Bronchial epithelial cell (primary cell): ENCODE measurements at regions not wholly inside any gene's neighbourhood (a gene's known extent, or its start where the extent isn't known, plus 50 kb on each side); places are given as distances from the start of the nearest gene placed in this dataset.
A peak's percentile ranks its signal among the peaks of the same experiment; 100 is the strongest.

Source experiments
- DNase-seq: peaks from one replicate; pipeline ENCODE4 v3.0.0-alpha.2; 2010; ENCODE audit warnings: low read depth
- FAIRE-seq: peaks from 2 replicates; lab custom pipeline; 2011; peaks lifted over from hg19 to GRCh38; lab: Jason Lieb, UNC
- H3K27me3 ChIP-seq: 2 replicates; pipeline ENCODE4 v1.5.1; 2011; ENCODE audit warnings: low read length; ENCODE audit not compliant: control insufficient read depth, insufficient read depth
- H3K36me3 ChIP-seq: 2 replicates; pipeline ENCODE4 v1.5.1; 2011; ENCODE audit warnings: low read length; ENCODE audit not compliant: control insufficient read depth, insufficient read depth
- H3K4me3 ChIP-seq: 2 replicates; pipeline ENCODE4 v1.5.1; 2011; ENCODE audit warnings: mild to moderate bottlenecking, low read depth, low read length, control low read depth
- CTCF ChIP-seq: IDR thresholded peaks from 2 replicates; pipeline ENCODE4 v1.5.1; 2011; ENCODE audit warnings: mild to moderate bottlenecking, moderate library complexity, low read length, control low read depth, inconsistent platforms; ENCODE audit not compliant: insufficient read depth, severe bottlenecking

DNA sequence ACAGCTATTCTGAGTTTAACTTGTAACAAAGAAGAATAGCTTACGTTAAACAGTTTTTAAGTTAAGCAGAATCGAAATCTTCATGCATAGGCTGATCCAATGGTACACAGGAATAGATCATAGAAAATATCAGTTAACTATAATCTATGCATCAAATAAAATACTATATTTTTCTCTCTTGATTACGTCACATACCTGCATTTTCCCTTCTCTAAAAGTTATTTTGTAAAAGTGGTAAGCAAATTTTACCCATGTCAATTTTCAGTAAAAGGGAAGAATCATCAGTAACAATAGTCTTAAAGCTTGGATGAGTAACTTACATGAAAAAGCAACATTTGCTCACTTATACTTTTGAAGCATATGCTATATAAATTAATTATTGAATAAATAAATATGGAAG, 692.4 kb downstream of the FAT4 start:
- Histone ChIP-seq H3K27me3 (no peaks in the 10 kb centered on the region), H3K4me3 (no peak overlapping the region), H3K36me3 (no peaks in the 10 kb centered on the region)
- no peak for TF ChIP-seq CTCF
- DNase-seq, result no peak
- no peak for FAIRE-seq

GRCh38 chr4:126012691-126013290, 698.0 kb downstream of the FAT4 start:
- Histone ChIP-seq H3K4me3 (no peak overlapping the region), H3K27me3 (no peaks in the 10 kb centered on the region), H3K36me3 (no peaks in the 10 kb centered on the region)
- FAIRE-seq, result no peak
- peak; percentile 4 for DNase-seq
- TF ChIP-seq CTCF, result no peak

DNA sequence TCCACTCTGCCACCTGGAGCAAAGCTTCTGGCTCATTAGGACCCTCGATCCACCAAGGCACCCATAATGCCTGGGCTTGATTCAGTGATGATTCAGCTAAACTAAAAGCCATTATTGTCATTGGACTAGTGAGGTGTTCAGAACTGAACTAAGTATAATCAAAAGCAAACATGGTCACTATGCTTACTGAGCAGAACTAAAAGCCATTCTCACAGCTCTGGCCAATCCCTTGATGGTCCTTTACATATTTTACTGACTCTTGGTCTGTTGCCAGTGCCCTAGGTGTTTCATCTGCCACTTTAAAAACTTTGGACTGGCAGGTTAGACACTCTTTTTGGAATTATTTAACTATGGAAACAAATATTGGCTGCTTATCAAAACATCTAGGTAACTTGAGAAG, 703.5 kb downstream of the FAT4 start:
- no peak overlapping the region for H3K4me3 ChIP-seq
- no peaks in the 10 kb centered on the region for H3K27me3 ChIP-seq
- DNase-seq (no peak), FAIRE-seq (no peak)
- no peak for TF ChIP-seq CTCF
- no peaks in the 10 kb centered on the region for H3K36me3 ChIP-seq

DNA sequence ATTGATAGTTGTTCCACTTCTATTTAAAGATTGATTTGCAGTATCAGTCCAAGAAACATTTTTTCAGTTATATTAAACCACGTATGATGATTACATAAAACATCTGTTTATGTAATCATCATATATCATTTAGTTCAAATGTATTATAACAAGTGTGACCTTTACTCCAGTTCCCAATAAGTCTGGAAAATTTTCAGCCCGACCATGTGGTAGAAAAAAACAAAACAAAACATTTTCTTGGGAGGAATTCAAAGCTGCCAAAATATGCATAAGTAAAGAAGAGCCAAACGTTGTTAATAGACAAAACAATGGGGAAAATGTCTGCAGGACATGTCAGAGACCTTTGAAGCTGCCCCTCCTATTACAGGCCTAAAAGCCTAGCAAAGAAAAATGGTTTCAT, 709.1 kb downstream of the FAT4 start:
- no peak overlapping the region for H3K4me3 ChIP-seq
- no peak for TF ChIP-seq CTCF
- H3K36me3 ChIP-seq, result no peaks in the 10 kb centered on the region
- H3K27me3 ChIP-seq, result no peaks in the 10 kb centered on the region
- FAIRE-seq (no peak), DNase-seq (no peak)

GRCh38 chr4:126027601-126028000, 712.8 kb downstream of the FAT4 start:
- DNase-seq, result no peak
- FAIRE-seq, result no peak
- TF ChIP-seq CTCF, result no peak

GRCh38 chr4:126028876-126029275, 714.1 kb downstream of the FAT4 start:
- DNase-seq (no peak), FAIRE-seq (no peak)
- Histone ChIP-seq H3K4me3 (no peak overlapping the region), H3K27me3 (no peaks in the 10 kb centered on the region), H3K36me3 (no peaks in the 10 kb centered on the region)
- TF ChIP-seq CTCF, result no peak

More at GRCh38 chr4:126027601-126028000, 712.8 kb downstream of the FAT4 start:
- Histone ChIP-seq H3K36me3 (no peaks in the 10 kb centered on the region), H3K4me3 (no peak overlapping the region), H3K27me3 (no peaks in the 10 kb centered on the region)
